ENCODE measurements at regions not wholly inside any gene's neighbourhood (a gene's known extent, or its start where the extent isn't known, plus 50 kb on each side); places are given as distances from the start of the nearest gene placed in this dataset.
"Not testable (repeated sequence)": the region's sequence is repeated elsewhere in the genome, so short reads cannot be mapped to it uniquely, and the experiment has no call there.

DNA sequence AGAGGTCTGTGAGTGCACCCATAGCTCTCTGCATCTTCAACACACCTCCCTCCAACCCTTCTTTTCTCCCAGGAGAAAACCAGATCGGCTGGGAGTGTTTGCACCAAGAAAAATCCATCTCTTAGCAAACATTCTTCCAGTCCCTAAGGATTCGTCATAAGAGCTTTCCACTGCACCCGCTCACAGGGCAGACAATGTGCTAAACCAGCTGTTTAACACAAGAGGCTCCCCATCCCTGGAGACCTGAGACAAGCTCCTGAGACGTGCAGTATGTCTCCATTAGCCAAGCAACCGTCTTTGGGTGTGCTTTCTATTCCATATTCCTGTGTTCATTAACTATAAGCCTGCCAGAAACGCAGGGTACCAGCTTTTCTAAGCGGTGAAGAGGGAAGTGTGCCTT, 93.6 kb upstream of the ZNF462 start:
- ATAC-seq (no peak), DNase-seq (no peak)
- Mint-ChIP-seq H3K27me3 (ENCODE audit: low read depth) (no peaks in the 10 kb centered on the region), H3K4me1 (ENCODE audit: low read depth) (no peaks in the 10 kb centered on the region), H3K9me3 (peaks cover 4% of the 10 kb centered on the region), H3K4me3 (no peak overlapping the region), H3K36me3 (ENCODE audit: insufficient read depth) (no peaks in the 10 kb centered on the region)

- no peaks in the 10 kb centered on the region for H3K27me3 Mint-ChIP-seq (ENCODE audit: low read depth)
- ATAC-seq = no peak
- no peaks in the 10 kb centered on the region for H3K36me3 Mint-ChIP-seq (ENCODE audit: insufficient read depth)
- no peak overlapping the region for H3K4me3 Mint-ChIP-seq
- H3K9me3 Mint-ChIP-seq = no peaks in the 10 kb centered on the region
- no peak for DNase-seq
- H3K4me1 Mint-ChIP-seq (ENCODE audit: low read depth) = no peaks in the 10 kb centered on the region
Observed at GRCh38 chr9:106771608-106772007, 91.4 kb upstream of the ZNF462 start.

DNA sequence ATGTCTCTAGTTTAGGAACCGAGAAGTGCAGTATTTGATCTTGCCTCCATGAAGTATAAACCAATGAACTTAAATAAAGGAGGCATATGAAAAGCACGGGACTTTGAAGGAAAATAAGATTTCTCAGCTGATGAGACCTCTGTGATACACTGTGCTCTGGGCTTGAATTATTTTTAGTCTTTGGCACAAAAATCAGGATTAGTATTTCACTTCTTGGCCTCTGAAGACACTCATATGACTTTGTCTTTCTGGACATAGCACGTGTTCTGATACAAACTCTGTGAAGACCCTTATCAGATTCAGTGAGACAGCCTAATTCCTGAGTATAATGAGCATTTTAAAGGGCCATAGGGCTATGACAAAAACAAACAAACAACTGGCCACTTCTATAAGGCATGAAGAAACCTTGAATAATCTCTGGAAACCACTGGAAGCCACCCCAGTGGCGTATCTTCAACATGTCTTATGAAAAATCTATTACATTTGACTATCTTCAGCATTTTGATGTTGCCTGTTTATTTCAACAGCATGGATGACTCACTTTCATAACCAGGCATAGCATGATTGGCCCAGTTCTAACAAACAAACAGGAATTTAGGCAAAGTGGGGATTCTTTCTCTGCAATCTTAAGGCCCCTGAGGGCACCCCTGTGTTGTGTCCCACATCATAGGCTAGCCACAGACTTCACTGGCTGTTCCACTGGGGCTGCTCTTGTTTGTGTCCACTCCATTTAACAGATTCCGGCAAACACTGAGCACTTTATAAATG, 90.3 kb upstream of the ZNF462 start:
- ATAC-seq = no peak
- no peak for DNase-seq
- Mint-ChIP-seq H3K9me3 (no peaks in the 10 kb centered on the region), H3K27me3 (ENCODE audit: low read depth) (no peaks in the 10 kb centered on the region), H3K36me3 (ENCODE audit: insufficient read depth) (no peaks in the 10 kb centered on the region), H3K4me1 (ENCODE audit: low read depth) (no peaks in the 10 kb centered on the region), H3K4me3 (no peak overlapping the region)

GRCh38 chr9:106773750-106774149, 89.2 kb upstream of the ZNF462 start:
- DNase-seq (no peak), ATAC-seq (no peak)
- Mint-ChIP-seq H3K4me3 (no peak overlapping the region), H3K36me3 (ENCODE audit: insufficient read depth) (no peaks in the 10 kb centered on the region), H3K27me3 (ENCODE audit: low read depth) (no peaks in the 10 kb centered on the region), H3K4me1 (ENCODE audit: low read depth) (no peaks in the 10 kb centered on the region), H3K9me3 (no peaks in the 10 kb centered on the region)

GRCh38 chr9:106775960-106776359, 87.0 kb upstream of the ZNF462 start:
- no peak overlapping the region for H3K4me3 Mint-ChIP-seq
- H3K4me1 Mint-ChIP-seq (ENCODE audit: low read depth) = no peaks in the 10 kb centered on the region
- no peaks in the 10 kb centered on the region for H3K36me3 Mint-ChIP-seq (ENCODE audit: insufficient read depth)
- DNase-seq = no peak
- H3K27me3 Mint-ChIP-seq (ENCODE audit: low read depth) = no peaks in the 10 kb centered on the region
- peaks cover 4% of the 10 kb centered on the region for H3K9me3 Mint-ChIP-seq
- no peak for ATAC-seq

DNA sequence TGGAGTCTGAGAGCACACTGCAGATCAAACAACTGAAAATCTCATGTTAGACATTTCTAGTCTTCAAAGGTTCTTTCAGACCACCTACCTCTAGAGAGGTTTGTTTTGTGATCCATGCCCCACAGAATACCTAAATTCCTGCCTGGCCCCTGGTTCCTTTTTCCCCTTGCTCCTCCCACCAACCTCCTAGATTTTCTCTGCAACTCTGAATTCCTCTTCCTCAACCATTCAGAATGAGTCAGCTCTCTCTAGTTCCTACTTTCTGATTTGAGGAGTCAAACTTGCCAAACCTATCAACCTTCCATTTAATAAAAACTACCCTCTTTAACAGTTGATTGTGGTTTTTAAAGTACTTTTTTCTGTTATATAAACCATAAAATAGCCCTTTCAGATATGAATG, 83.2 kb upstream of the ZNF462 start:
- H3K9me3 Mint-ChIP-seq = peaks cover 7% of the 10 kb centered on the region
- no peak overlapping the region for H3K4me3 Mint-ChIP-seq
- H3K36me3 Mint-ChIP-seq (ENCODE audit: insufficient read depth) = no peaks in the 10 kb centered on the region
- ATAC-seq (no peak), DNase-seq (no peak)
- H3K4me1 Mint-ChIP-seq (ENCODE audit: low read depth) = no peaks in the 10 kb centered on the region
- no peaks in the 10 kb centered on the region for H3K27me3 Mint-ChIP-seq (ENCODE audit: low read depth)

DNA sequence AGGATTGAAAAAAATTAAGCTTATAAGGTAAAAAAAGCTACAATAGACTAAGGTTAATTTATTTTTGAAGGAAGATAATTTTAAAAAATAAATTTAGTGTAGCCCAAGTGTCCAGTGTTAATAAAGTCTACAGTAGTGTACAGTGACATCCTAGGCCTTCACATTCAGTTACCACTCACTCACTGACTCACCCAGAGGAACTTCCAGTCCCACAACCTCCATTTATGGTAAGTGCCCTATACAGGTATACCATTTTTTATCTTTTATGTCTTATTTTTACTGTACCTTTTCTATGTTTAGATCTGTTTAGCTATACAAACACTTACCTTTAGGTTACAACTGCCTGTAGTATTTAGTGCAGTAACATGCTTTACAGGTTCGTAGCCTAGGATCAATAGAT, 79.8 kb upstream of the ZNF462 start:
- Mint-ChIP-seq H3K9me3 (peaks cover 7% of the 10 kb centered on the region), H3K4me3 (no peak overlapping the region), H3K27me3 (ENCODE audit: low read depth) (no peaks in the 10 kb centered on the region), H3K4me1 (ENCODE audit: low read depth) (no peaks in the 10 kb centered on the region), H3K36me3 (ENCODE audit: insufficient read depth) (no peaks in the 10 kb centered on the region)
- no peak for DNase-seq
- no peak for ATAC-seq

GRCh38 chr9:106784076-106784475, 78.9 kb upstream of the ZNF462 start:
- DNase-seq (no peak), ATAC-seq (no peak)
- Mint-ChIP-seq H3K4me1 (ENCODE audit: low read depth) (no peaks in the 10 kb centered on the region), H3K36me3 (ENCODE audit: insufficient read depth) (no peaks in the 10 kb centered on the region), H3K9me3 (peaks cover 7% of the 10 kb centered on the region), H3K4me3 (no peak overlapping the region), H3K27me3 (ENCODE audit: low read depth) (no peaks in the 10 kb centered on the region)

- DNase-seq (no peak), ATAC-seq (no peak)
- H3K36me3 Mint-ChIP-seq (ENCODE audit: insufficient read depth) = no peaks in the 10 kb centered on the region
- H3K4me3 Mint-ChIP-seq = no peak overlapping the region
- no peaks in the 10 kb centered on the region for H3K27me3 Mint-ChIP-seq (ENCODE audit: low read depth)
- H3K9me3 Mint-ChIP-seq = peaks cover 6% of the 10 kb centered on the region
- no peaks in the 10 kb centered on the region for H3K4me1 Mint-ChIP-seq (ENCODE audit: low read depth)
Observed at GRCh38 chr9:106785200-106785599, 77.8 kb upstream of the ZNF462 start.

DNA sequence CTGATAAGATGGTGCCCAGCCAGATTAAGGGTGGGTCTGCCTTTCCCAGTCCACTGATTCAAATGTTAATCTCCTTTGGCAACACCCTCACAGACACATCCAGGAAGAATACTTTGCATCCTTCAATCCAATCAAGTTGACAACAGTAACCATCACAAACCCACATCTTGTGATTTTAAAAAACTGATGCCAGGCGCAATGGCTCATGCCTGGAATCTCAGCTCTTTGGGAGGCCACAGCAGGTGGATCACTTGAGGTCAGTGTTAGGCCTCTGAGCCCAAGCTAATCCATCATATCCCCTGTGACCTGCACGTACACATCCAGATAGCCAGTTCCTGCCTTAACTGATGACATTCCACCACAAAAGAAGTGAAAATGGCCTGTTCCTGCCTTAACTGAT, 74.9 kb upstream of the ZNF462 start:
- not testable (repeated sequence) for H3K4me1 Mint-ChIP-seq (ENCODE audit: low read depth); H3K4me3 Mint-ChIP-seq; H3K9me3 Mint-ChIP-seq; ATAC-seq; H3K36me3 Mint-ChIP-seq (ENCODE audit: insufficient read depth); DNase-seq; H3K27me3 Mint-ChIP-seq (ENCODE audit: low read depth)

- H3K4me3 Mint-ChIP-seq = no peak overlapping the region
- DNase-seq (no peak), ATAC-seq (no peak)
- H3K4me1 Mint-ChIP-seq (ENCODE audit: low read depth) = no peaks in the 10 kb centered on the region
- H3K9me3 Mint-ChIP-seq = peaks cover 10% of the 10 kb centered on the region
- no peaks in the 10 kb centered on the region for H3K27me3 Mint-ChIP-seq (ENCODE audit: low read depth)
- no peaks in the 10 kb centered on the region for H3K36me3 Mint-ChIP-seq (ENCODE audit: insufficient read depth)
Observed at GRCh38 chr9:106795031-106795430, 67.9 kb upstream of the ZNF462 start.

DNA sequence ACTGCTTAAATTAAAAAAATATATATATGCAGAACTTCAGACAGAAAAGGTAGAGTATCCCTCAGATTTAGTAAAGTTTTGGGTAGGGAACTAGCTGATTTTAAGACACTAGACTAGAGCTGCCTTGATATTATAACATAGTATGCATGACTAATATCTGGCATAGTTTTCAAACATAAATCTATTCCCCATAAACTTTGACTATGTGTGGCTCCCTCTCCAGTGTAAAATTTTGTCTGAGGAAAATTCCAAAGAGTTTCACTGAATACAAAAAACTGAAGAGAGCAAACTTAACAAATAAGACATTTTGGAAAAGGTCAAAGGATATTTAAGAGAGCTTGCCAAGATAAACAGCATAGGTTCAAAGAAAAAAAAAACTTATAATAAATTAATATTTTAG, 66.2 kb upstream of the ZNF462 start:
- H3K9me3 Mint-ChIP-seq = peaks cover 10% of the 10 kb centered on the region
- DNase-seq (no peak), ATAC-seq (no peak)
- H3K27me3 Mint-ChIP-seq (ENCODE audit: low read depth) = no peaks in the 10 kb centered on the region
- H3K4me3 Mint-ChIP-seq = no peak overlapping the region
- no peaks in the 10 kb centered on the region for H3K4me1 Mint-ChIP-seq (ENCODE audit: low read depth)
- no peaks in the 10 kb centered on the region for H3K36me3 Mint-ChIP-seq (ENCODE audit: insufficient read depth)

- Mint-ChIP-seq H3K36me3 (ENCODE audit: insufficient read depth) (no peaks in the 10 kb centered on the region), H3K4me1 (ENCODE audit: low read depth) (no peaks in the 10 kb centered on the region), H3K9me3 (peaks cover 10% of the 10 kb centered on the region), H3K4me3 (no peak overlapping the region), H3K27me3 (ENCODE audit: low read depth) (no peaks in the 10 kb centered on the region)
- ATAC-seq = no peak
- no peak for DNase-seq
Observed at GRCh38 chr9:106797299-106797698, 65.7 kb upstream of the ZNF462 start.

DNA sequence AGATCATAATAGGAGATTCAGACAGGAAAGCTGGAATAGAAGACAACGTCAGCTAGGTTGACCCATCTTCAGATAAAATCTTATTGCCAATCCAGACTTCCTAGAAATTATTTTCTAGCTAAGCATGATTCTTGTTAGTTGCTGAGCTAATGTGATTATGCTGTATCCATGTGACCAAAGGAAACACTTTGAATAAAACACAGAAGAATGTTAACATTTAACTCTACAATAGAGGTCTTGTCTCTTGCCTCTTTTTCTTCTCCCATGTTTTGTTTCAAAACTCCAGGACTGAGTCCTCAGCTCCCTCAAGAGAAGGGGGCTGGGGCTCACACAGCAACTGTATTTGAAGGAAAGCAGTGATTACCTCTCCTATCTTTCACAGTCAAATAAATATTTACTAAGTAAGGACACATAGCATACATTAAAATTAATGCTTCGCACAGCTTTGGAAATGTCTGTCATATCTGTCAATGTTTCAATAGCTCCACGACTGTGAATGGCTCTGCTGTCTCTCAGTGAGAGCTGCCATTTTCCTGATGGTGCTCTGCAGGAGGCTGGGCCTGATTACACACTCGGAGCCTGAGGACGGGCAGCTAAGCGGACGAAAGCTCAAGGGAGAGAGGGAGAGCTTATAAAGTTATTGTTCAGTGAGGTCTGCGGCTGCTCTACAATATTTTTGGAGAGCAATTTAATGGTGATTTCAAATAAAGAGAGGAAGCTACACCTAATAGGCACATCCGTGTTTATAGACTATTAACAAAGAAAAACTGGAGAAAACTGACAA, 64.8 kb upstream of the ZNF462 start:
- ATAC-seq = no peak
- H3K27me3 Mint-ChIP-seq (ENCODE audit: low read depth) = no peaks in the 10 kb centered on the region
- no peak overlapping the region for H3K4me3 Mint-ChIP-seq
- no peak for DNase-seq
- no peaks in the 10 kb centered on the region for H3K4me1 Mint-ChIP-seq (ENCODE audit: low read depth)
- H3K9me3 Mint-ChIP-seq = peaks cover 10% of the 10 kb centered on the region
- H3K36me3 Mint-ChIP-seq (ENCODE audit: insufficient read depth) = no peaks in the 10 kb centered on the region

GRCh38 chr9:106799152-106799551, 63.8 kb upstream of the ZNF462 start:
- H3K4me1 Mint-ChIP-seq (ENCODE audit: low read depth) = no peaks in the 10 kb centered on the region
- ATAC-seq (no peak), DNase-seq (no peak)
- H3K27me3 Mint-ChIP-seq (ENCODE audit: low read depth) = no peaks in the 10 kb centered on the region
- H3K36me3 Mint-ChIP-seq (ENCODE audit: insufficient read depth) = no peaks in the 10 kb centered on the region
- H3K9me3 Mint-ChIP-seq = peaks cover 10% of the 10 kb centered on the region
- no peak overlapping the region for H3K4me3 Mint-ChIP-seq
